Left kidney (tissue), 1 donor: ENCODE measurements at regions not wholly inside any gene's neighbourhood (a gene's known extent, or its start where the extent isn't known, plus 50 kb on each side); places are given as distances from the start of the nearest gene placed in this dataset.
A peak's percentile ranks its signal among the peaks of the same experiment; 100 is the strongest.
"Not testable (repeated sequence)": the region's sequence is repeated elsewhere in the genome, so short reads cannot be mapped to it uniquely, and the experiment has no call there.

Source experiments
- DNase-seq: peaks from one replicate; pipeline ENCODE4 v3.0.0-alpha.2; 2013

DNA sequence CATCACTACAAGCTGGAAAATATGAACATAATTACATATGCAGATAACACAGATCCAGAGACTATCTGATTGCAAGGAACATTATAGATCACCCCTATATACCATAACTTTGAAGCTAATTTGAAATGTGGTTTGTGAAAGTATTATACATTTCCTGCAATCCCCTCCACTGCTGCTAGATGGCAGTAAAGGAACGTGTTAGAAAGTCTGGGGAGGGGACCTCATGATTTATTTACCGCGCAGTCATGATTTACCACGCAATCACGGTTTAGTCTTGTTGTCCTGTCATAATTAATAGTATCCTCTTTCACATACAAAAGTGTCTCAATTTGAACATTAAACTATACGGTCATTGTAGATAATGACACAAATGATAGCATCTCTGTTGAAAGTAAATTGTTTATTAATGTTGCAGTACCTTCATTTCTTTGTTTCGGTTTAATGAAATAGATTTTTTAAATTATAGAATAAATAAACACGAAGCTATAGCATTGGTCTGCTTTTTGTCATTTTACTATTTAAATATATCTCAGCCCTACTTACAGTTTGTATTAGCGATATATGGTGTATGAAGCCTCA is 145.3 kb upstream of the PRSS1 start:
- DNase-seq: peak; percentile 62

DNA sequence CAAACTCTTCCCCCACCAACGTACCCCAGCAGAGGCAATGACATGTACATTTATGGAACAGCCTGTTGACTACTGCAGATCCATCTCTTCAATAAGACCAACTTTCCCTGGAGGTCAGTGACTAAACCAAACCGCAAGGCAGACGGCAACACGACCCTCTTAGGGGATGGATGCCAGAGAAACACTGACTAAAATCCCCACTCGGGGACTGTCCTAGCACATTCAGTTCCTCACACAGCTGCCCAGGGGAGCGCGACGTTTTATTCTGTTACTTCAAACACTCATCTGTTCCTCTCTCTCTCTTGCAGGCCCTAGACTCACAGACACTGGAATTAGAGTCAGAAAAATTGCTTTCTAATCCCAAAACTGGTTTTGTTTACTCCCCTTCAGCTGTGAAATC is 146.5 kb upstream of the PRSS1 start:
- DNase-seq: no peak

DNA sequence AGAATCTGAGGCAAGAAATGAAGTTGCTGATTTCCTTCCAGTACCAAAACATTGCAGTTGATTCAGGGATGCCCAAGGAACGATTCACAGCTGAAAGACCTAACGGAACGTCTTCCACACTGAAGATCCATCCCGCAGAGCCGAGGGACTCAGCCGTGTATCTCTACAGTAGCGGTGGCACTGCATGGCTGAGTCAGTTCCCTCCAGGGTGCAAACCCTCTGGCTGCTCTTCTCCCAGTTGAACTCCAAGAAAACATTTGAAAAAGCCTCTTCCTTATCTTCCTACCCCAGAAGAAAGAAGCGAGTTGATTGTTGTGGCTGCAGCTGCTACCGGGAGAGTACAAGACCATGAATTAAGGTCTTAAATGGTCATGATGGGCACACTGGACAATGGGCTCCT is 147.1 kb upstream of the PRSS1 start:
- no peak for DNase-seq

DNA sequence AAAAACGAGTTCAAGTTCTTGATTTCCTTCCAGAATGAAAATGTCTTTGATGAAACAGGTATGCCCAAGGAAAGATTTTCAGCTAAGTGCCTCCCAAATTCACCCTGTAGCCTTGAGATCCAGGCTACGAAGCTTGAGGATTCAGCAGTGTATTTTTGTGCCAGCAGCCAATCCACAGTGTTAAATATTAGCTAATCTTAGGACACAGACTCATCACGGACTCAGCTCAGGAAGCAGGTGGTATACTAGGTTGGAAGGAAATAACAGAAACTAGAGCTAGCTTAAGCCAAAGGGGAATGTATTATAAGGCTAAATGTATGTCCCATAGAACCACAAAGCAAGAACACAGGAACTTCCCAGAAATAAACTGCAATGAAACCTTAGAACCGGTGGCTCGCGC is 151.0 kb upstream of the PRSS1 start:
- DNase-seq: no peak

DNA sequence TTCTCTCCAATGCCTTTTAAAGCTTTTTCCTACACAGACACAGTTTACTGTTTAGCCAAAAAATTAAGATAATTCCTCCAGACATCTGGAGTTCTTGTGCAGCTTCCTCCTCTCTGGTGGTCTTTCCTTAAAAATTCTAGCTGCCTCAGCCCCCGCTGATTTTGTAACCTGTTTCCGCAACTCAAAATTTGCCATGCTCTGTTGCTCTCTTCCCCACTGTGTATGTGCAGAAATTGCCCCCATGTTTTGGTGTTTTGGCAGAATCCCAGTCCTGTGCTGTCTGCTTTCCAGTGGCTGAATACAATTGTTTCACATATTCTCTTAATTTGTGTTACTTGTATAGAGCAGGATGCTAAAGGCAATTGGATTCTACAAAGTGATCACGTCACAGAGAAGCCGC is 151.7 kb upstream of the PRSS1 start:
- DNase-seq: no peak

DNA sequence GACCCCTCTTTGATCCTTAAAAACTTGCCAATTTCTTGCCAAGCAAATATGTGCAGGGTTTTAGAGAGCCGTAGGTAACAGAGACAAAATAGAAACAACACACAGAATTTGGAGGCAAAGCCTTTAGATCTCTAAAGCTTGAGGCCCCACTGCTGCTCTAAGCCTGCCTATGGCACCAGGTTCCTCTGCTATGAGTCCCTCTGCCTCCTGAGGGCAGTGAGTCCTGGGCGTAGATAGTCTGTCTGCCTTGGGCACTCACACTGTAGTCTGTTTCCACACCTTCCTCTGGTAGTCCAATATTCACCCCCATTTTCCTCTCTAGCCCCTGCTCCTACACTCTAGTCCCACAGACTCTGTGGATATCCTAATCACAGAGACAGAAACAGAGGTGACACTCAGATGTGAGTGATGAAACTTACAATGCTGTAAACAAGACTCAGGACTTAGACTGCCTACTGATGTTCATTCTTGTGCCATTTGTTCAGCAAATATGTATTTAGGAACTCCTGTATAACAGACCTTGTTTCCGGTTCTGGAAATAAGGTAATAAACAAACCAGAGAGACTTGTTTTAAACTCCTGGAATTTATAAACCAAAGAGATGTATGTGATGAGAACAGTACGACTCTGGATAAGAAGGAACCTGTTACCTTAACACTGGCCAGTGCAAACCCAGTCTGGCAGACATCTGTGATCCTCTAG is 153.3 kb upstream of the PRSS1 start:
- no peak for DNase-seq

DNA sequence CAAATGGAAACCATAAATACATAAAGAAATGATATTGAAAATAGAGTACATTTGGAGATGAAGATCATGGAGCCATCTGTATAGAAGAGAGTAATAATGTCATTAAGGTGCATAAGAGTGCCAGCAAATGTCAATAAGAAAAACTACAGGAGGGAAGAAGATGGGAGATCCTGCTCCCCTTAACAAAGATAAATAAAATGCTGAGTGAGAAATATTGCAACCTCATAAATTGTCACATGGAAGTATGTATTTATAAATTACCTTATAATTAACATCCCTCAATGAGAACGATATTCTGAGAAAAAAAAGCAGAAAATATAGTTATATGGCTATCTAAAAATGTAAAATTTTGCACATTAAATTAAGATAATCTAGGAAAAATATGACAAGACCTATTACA is 155.2 kb upstream of the PRSS1 start:
- no peak for DNase-seq

DNA sequence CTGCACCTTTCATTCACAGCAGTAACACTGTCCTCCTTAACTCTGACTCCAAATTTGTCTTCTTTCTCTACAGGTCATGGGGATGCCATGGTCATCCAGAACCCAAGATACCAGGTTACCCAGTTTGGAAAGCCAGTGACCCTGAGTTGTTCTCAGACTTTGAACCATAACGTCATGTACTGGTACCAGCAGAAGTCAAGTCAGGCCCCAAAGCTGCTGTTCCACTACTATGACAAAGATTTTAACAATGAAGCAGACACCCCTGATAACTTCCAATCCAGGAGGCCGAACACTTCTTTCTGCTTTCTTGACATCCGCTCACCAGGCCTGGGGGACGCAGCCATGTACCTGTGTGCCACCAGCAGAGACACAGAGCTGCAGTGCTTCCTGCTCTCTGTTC is 156.2 kb upstream of the PRSS1 start:
- DNase-seq: no peak

DNA sequence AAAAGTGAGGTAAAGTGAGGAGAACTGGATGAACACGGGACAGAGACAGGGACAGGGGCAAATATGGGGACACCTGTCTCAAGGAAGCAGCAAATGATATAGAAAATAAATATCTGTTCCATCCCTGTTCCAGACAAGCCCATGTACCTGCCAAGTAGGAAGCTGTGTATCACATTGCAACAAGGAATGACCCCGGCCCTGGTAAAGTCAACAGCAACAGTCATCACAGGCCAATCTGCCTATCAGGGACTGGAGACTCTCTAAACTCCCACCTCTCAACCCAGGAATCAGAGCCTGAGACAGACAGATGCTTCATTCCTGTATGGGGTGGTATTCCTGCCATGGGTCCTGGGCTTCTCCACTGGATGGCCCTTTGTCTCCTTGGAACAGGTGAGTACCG is 156.6 kb upstream of the PRSS1 start:
- no peak for DNase-seq

DNA sequence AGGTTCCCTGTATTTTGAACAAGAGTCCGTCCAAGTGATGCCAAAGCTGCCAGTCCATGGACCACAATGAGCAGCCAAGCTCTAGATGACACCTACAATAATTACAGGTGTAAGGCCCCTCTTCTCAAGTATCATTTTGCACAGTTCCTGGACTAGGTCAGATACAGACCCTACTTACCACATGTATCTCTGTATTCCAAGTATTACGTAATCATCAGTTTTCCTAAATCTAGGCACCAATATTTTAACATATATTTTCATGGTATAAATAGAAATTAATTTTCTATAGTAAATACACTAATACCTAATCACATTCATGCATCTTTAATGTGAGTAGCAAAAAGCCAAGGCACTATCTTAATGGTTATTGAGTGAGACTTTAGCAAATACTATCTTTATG is 157.0 kb upstream of the PRSS1 start:
- no peak for DNase-seq

DNA sequence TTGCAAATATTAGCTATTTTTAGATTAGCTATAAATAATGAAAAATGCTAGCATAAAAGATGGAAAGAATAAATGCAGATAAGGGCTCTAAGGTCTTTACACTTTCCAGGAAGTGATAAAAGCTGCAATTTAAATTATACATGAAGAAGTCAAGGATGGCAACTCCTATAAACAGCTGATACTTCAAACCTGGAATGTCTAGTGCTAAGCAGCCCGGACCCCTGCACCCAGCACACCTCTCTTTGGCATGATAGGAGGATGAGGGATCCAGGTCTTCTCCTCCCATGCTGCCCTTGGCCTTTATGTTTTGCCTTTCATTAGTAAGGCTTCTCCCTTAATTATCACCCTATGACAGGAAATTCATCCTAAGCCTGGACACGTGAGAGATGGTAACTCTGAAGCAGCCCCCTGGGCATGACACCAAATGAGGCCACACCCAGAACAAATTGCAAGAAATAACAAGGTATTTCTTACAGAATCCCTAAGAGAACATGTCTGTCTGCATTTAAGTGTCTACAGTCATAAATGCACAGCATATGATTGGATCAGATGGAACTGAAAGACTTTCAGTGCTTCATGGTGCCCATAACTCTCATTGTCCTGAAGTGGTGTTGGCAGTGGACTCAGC is 158.3 kb upstream of the PRSS1 start:
- DNase-seq: no peak

DNA sequence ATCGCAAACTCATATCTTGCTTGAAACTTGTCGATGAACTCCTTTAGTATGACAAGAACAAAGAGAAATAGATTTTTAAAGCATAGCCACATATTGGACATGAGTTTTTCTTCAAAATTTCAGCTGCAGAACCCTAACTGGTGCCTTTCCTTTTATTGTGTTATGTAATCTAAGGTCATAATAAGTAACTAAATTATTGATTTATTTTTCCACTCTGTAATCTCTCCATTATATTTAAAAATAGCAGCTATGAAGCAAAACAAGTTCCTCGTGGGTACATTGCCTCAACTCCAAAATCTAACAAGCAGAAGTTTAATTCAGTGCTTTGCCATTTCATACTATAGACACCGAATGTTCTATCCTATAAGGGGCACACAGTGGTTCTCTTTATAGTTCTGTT is 159.2 kb upstream of the PRSS1 start:
- DNase-seq: no peak

DNA sequence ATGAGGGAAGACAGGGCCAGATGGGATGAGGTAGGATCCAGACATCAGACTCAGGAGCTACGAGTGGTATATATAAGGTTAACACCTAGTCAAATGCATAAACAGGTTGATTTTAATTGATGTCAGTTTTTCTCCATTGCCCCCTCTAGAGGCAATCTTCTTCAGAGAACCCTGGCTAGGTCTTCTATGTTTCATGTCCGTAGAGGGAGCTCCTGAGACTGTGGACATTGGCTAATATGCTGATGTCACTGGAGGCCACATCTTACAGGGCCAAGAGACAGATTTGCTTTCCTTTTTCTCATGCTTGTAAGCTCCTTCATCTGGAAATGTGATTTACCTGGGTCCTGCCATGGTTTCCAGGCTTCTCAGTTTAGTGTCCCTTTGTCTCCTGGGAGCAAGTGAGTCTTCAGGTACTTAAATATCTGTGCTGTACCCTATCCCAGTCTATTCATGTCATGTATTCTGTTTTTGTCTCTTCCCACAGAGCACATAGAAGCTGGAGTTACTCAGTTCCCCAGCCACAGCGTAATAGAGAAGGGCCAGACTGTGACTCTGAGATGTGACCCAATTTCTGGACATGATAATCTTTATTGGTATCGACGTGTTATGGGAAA is 161.6 kb upstream of the PRSS1 start:
- DNase-seq: no peak

DNA sequence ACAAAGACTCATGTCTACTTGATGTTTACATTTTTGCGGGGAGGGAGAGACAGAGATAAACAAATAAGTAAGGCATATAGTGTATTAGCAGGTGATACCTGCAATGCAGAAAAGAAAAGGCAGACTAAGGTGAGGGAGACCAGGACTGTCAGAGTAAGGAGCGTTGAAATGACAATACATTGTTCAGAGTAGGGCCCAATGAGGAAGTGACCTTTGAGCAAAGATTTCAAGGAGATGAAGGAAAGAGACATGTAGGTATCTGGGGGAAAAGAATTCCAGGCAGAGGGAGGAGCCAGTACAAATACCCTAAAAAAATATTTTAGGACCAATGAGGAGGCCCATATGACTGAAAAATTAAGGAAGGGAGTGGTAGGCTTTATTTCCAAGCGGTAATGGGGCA is 162.7 kb upstream of the PRSS1 start:
- no peak for DNase-seq

DNA sequence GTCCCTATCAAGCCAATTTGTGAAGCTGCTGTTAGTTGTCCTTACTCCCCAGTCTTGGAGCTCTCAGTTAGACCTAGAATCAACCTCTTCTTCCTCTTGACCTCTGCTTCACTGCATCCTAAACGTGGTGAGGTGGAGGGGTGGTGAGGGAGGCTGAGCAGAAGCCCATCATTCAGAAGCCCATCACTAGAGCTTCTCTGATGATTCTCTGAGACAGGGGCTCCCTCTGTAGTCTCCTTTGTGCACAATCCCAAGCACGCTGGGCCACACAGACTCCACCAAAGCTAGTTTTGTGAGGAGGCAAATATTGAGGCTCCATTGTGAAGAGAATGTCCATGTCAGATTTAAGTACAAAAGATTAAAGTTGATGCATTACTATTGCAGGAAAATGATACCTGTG is 163.8 kb upstream of the PRSS1 start:
- no peak for DNase-seq

DNA sequence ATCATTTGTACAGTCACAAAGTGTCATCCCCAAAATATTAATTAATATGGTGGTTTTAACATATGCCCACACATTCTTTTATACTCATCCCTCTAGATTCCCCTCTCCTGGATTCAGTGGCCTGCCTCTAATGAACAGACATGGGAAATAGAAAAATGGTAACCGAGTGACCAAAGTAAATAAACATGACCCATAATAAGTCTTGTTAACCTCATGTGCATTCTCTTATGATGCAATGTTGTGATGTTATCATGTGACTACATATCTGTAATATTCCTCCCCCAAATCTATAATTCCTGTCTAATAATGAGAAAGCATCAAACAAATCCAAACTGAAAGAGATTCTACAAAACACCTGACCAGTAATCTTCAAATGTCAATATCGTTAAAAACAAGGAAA is 164.5 kb upstream of the PRSS1 start:
- no peak for DNase-seq

DNA sequence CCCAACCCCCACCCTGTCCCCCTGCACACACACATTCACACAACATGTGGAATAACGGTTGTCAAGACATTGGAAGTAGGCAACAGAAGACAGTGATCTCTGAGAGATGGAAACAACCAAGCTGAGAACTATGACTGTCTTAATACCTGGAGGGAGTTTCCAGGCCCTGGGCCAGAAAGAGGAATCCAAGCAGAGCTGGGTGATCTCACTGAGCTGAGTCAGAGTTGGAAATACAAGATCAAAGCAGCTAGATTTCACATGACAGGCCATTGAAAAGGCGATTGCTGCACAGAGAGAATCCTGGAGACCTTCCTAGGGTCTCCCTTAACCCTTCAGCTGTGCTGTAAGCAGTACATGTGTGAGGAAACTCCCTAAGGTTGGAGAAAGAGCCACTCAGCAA is 165.8 kb upstream of the PRSS1 start:
- DNase-seq: no peak

DNA sequence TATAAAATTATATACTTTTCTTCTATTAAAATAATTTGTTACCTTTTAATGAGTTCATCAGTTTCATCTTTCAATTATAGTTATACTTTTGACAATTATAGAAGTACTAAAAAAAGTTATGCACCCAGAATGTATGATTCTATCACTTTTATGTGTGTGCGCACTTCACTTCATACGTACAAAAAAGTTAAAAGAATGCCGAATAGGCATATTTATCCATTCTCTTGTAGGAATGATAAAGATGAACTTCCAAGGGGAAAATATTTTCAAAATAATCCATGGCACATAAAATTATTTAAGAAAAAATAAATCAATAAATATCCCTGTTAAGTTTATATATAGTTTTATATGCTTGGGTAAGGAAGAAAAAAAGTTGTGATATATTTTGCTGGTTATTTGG is 166.9 kb upstream of the PRSS1 start:
- DNase-seq: no peak

DNA sequence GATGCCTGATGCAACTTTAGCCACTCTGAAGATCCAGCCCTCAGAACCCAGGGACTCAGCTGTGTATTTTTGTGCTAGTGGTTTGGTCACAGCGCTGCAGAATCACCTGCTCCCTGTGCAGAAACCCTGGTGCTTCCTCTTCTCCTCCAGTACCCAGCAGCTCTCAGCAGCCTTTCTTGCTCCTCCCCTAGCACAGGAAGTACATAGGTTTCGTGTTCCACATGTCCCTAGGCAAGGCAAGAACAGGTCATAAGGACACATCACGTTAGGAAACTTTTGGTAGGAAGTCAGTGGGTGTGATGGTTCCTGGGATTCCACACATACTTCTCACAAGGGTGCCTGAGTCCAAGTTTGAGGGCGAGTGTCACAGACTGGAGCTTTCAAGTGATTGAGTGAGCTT is 167.9 kb upstream of the PRSS1 start:
- DNase-seq: no peak

DNA sequence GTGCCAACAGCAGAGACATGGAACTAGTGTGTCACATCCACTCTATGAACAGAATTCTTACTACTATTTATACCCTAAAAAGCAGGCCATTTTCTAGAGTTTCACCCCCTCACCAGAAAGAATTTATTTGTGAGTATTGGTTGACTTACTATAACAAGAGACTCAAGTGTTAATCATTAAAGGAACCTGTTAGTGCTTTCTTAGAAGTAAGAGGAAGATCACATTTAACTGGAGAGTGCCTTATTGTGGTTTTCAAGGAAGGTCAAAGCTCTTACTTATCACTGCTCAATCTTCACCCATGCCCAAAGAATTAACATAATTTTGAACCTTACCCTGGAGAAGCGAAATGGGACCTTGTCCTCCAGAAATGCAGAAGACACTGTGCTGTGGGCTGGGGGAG is 169.3 kb upstream of the PRSS1 start:
- no peak for DNase-seq

DNA sequence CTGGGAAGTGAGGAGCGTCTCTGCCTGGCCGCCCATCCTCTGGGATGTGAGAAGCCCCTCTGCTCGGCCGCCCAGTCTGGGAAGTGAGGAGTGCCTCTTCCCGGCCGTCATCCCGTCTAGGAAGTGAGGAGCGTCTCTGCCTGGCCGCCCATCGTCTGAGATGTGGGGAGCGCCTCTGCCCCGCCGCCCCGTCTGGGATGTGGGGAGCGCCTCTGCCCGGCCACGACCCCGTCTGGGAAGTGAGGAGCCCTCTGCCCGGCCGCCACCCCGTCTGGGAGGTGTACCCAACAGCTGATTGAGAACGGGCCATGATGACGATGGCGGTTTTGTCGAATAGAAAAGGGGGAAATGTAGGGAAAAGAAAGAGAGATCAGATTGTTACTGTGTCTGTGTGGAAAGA is 173.9 kb upstream of the PRSS1 start:
- not testable (repeated sequence) for DNase-seq

DNA sequence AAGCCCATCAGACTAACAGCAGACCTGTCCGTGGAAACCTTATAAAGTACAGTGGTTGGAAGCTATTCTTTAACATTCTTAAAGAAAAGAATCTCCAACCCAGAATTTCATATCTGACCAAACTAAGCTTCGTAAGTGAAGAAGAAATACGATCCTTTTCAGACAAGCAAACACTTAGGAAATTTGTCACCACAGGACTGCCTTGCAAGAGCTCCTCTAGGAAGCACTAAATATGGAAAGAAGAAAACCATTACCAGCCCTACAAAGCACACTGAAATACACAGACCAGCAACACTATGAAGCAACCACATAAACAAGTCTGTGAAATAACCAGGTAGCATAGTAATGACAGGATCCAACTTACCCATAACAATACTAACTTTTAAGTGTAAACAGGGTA is 177.7 kb upstream of the PRSS1 start:
- DNase-seq: no peak

DNA sequence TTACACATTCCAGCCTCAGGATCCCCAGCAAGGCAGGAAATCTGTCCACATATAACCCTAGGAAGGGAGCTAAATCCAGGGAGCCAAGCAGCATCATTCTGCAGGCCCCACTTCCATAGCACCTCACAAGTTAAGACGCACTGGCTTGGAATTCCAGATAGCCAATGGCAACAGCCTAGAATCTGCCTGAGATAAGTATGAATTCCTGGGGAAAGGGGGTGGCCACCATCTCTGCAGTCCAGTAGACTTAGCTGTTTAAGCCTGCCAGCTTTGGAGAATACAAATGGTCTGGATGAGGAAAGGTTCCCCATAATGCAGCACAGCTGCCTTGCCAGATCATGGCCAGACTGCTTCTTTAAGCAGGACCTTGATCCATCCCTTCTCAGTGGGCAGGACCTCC is 179.4 kb upstream of the PRSS1 start:
- no peak for DNase-seq
